Stromal cell of bone marrow (primary cell): ENCODE measurements at regions not wholly inside any gene's neighbourhood (a gene's known extent, or its start where the extent isn't known, plus 50 kb on each side); places are given as distances from the start of the nearest gene placed in this dataset.

Experiments used
- DNase-seq: peaks from one replicate; pipeline ENCODE4 v3.0.0-alpha.2; 2012; ENCODE audit warnings: low read depth

DNA sequence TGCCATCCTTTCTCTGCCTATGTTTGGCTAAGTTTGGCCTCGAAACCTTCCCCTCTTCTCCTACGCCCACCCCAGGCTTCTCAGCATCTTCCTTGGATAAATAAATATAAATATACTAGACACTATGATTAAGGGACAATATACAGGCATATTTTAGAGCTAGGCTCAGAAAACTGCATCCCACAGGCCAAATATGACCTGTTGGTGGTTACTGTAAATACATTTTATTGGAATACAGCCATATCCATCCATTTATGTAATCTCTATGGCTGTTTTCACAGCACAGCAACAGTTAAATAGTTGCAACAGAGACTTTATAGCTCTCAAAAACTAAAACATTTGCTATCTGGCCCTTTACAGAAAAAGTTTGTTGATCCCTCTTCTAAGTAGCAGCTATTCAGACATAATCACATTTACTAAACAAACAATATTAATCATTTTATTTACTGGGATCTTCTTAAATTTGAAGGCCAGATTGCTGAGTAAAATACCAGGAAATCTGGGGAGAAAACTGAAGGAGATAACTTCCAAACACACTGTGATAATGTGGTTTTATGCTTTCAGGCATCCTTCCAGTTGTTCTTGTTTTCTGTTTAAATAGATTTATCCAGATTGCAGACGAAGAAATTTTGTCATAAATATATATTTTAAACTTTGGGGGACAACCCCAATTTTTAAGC is 269.7 kb upstream of the THRB start:
- no peak for DNase-seq

DNA sequence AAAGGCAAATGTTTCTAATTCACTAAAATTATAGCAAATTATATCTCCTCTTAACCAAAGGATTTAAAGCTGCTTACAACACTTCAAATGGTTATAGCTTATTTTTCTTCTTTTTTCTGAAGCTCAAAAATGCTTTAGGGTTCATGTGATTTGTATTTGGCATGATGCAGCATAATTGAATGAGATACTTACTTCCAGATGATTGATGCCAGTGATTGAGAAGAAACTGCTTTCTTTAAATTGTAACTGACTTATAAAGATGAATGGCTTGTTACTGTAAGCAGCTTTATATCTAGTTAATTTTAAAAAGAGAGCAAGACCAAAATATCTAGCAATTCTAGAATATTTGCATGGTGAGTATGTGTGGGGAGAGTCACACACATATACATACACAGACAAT is 270.7 kb upstream of the THRB start:
- DNase-seq: no peak

DNA sequence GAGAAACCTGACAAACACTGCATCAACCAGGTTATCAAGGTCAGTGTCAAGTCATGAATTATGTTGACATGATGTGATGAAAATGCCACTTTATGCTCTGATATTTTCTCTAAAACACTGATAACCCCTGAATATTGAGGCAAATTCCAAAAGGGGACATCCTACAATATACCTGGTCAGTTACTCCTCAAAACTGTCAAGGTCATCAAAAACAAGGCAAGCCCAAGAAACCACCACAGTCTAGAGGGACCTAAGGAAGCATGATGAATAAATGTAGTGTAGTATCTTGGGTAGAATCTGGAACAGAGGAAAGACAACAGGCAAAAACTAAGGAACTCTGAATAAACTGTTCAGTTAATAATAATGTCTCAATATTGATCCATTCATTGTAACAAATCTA is 275.3 kb upstream of the THRB start:
- no peak for DNase-seq

DNA sequence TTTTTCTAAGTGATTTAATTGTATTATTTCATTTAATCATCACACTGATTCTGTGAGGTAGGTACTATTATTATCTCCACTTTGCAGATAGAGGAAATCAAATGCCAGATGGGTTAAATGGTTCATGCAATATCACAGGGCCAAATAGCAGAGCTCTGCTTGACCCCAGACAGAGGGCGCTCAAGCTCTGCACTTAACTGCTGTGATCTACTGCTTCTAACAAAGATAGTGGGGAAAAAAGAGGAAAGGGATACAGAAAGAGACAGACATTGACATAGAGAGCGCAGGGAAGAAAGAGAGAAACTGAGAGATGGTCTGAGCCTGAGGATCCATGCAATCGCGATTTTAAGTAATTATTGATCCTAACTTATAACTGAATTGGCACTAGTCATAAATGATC is 279.1 kb upstream of the THRB start:
- DNase-seq: peak; percentile 28

DNA sequence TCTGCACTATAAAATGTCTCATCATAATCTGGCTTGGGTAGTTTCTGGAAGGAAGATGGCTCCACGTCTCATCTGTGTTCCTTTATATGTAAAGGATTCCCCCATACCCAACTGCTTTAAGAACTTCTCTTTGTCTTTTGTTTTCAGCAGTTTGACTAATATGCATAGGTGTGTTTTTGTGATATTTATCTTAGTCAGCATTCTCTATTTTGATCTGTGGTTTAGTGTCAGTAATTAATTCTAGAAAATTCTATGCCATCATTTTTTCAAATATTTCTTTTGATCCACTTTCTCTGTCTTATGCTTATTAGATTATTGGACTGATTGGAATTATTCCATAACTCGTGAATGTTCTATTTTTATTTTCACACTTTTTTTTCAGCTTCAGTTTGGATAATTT is 286.3 kb upstream of the THRB start:
- DNase-seq: no peak

DNA sequence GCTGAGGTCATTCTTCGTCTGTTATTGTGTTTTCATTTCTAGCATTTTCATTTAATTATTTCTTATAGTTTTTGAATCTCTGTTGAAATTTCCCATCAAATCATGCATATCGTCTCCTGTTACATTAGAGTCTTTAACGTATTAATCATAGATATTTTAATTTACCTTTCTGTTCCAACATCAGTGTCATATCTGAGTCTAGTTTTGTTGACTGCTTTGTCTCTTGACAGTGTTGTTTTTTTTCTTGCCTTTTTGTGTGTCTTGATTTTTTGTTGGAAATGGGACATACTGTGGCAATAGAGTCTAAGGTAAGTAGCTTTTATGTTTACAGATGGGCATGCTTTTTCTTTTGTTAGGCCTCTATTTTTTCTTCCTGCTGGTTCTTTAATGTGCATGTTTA is 286.8 kb upstream of the THRB start:
- no peak for DNase-seq

DNA sequence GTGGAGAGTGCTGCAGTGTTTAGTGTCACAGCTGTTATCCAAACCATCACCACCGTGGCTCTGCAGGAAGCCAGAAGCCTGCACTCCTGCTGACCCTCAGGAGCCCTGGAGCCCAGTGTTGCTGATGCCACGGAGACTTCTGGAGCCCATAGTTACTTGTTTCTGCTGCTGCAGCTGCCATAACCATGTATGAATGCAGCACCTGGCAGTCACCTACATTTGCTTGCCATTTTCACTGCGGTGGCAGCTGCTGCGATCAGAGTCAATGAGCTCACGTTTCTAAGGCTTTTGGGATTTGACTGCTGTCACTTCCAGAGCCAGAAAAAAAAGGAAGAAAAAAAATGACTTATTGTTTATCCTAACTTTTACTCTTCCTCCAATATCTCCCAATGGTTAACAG is 299.2 kb upstream of the THRB start:
- DNase-seq: no peak

DNA sequence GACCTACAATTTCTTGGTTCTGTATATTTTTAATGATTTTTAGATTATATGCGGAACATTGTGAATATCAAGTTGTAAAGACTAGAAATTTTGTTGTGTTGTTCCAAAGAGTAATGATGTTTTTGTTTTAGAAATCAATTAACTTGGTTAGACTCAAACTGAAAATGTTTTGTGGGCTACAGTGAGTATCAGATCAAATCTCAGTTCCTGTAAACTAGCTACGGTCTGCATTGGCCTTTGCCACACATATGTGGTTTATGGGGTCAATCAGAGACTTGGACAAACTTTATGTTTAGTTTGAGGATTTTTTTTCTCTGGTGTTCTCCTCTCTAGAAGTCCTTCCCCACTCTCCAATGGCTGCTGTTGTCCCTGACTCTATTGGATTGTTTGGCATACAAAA is 308.0 kb upstream of the THRB start:
- DNase-seq: no peak

DNA sequence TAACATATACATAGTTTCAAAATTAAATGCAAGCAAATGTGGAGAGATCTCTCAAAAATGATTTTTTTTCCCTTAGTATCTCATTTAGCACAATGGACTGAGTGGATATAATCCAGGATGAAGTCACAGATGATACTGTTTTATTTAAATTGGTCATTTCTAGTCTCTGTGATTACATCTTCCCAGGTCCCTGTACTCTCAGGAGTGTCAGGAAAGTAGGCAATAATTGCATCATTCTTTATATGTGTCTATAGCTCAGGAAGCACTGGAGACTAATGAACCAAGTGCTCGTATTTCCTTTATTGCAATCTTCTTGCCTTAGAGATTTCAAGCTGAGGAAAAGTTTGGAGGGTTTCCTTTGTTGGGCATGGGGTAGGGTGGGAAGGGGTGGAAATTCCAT is 309.4 kb upstream of the THRB start:
- DNase-seq: no peak

DNA sequence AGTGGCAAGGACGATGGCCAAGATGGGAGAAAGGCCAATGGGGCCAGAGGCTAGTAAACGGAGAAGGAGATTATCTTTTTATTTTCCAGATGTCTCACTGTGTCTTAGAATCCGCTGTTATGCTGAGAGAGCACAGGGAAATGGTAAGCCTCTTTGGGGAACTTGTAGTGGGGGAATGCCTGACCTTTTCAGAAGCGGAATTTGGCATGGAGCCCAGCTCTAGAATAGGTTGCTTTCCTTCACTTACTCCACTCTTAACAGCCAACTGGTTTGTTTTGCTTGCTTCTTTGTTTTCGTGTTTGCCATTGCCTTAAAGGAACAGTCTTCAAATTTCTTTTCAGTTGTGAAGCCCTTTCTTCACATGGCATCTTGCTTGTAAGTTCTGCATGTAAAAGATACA is 316.2 kb upstream of the THRB start:
- no peak for DNase-seq

DNA sequence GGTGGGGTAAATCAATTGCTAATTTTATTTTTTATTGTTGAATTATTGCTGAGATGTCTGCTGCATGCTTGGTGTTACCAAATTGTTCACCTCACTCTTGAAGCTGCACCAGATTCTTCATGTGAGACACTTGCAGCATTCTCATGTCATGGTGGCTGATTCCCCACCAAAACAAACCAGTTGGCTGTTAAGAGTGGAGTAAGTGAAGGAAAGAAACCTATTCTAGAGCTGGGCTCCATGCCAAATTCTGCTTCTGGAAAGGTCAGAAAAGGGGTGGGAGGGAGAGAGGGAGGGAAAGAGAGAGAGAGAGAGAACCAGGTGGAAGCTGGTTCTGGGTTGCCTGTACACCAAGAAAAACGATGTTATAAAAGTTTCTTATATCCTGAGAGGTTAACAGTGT is 317.5 kb upstream of the THRB start:
- no peak for DNase-seq

DNA sequence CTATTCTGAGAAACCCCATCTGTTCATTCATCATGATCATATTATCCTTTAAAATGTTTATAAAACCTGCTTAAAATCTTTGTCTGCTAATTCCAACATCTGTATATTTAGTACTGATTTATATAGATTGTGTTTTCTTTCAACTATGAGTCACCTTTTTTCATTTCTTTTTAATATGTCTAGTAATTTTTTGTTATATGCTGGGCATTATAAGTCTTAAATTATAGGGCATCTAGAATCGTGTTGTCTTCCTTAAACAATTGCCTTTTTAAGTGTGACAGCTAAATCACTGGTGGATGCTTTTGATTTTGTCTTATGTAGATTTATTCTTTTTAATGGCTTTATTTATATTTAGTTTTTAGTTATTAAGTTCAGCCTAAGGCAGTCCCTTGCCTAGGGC is 323.4 kb upstream of the THRB start:
- no peak for DNase-seq

DNA sequence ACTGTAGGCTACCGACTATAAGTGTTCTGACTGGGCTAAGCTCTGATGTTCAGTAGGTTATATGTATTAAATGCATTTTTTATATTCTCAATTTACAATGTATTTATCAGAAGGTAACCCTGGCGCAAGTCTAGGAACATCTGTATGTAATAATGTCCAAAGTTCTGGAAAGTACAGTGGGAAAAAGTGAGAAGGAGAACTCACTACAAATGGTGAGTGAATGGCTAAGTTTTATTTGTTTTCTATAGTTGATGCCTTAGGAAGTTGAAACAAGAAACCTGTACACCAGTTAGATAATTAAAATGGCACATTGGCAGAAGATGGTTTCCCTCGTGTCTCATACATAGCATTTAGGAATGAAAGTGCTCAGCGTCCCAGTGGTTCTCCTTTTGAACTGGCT is 333.4 kb upstream of the THRB start:
- DNase-seq: no peak

DNA sequence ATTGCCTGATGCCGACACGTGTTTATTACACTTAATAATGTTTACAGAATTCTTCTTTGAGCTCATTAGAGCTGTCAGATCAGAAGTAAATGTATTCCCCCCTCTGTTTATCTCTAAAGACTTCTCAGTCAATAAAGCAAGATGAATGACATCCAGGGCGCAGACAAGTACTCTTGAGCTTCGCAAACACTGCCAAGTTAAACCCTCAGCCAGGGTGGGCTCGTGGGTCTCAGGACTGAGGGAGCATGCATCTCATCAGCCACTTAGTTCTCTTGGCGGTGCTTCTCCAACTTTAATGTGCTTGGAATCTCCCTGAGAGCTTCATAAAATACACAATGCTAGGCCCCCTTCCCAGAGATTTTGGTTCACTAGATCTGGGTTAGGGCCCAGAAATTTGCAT is 333.9 kb upstream of the THRB start:
- no peak for DNase-seq

DNA sequence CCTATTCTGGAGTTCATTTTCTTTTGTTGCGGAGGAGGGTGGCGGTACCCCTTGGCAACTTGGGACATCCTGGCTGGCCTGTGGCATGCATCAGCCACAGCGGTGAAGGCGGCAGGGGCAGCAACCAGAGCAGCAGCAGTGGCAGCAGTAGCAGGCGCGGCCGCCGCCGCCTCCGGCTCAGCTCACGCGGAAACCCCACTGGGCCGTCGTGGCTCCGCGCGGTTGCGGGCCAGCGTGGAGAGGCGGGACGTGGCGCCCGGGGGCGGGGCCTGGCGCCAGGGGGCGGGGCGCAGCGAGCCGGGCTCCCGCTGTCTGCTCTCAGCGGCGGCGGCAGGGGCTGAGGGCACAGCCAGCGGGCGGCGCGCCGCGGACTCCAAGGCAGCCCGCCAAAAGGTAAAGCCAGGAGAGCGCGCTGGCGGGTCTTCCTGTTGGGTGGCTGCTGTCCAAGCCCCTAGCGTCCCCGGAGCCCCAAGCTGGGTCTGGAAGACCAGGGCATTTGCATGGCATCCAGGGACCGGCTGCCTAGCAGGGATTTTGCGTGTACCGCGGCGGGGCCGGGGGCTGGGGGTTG is 334.4 kb upstream of the THRB start:
- no peak for DNase-seq

DNA sequence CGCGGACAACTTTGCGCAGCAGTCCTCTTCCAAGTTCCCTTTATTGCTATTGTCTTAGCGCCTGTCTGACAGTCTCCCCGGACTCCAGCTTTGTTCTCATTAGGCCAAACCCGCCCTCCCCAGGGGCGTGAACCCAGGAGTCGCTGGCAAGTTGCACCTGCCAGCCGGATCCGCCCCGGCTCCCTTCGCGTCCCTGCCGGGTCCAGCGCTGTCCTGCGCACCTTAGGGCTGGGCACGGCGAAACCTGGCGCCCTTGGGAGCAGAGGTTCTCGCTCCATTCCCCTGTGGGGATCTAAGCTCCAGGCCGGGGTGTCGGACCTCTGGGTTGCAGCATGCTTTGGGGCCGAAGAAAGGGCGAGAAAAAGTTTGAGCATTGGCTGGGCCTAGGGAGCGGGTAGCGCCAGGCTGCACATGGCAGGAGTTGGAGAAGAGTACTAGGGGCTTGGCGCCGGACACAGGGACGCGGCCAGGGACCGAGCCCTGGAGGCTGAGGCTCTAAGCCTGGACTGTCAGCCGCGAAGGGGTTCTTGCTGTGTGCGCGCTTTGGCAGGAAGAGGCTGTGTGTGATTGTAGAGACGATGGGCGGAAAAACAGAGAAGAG is 335.1 kb upstream of the THRB start:
- no peak for DNase-seq

DNA sequence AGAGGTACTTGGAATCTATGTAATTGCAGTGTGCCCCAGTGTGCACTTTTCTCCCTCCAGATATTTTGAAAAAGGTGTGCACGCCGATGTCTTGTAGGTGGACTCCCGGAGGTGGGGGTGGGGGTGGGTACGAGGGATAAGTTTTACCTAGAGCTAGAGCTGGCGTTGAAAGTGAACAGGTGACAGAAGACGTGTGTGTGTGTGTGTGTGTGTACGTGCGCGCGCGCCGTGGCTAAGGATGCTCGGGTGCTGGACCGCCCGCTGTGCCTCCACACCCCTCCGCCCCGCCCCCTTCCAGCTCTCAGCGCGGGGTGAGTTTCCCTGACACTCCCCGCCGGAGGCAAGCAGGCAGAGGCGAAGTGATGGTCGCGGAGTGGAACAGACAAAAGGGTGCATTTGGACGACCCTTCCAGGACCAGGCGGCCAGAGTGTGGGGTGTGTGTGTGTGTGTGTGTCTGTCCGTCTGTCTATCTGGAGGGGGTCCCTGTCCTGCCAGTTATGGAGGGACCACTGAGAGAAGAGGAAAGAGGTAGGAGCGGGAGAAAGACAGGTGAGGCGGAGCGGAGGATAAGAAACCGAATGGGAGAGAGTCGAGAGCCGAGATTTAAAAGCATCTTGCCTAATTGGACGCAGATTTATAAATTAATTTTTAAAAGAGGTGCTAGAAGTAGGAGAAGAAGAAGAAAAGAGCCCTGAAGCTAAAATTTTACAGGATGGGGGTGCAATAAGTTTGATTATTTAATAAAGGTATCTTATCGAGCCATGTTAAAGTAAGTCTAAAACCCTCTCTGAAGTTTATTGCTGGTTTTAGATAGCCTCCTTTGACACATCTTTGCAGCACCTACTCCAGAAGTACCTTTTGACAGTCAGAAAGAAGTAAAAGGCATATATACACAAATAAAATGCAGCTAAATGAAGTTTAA is 335.8 kb upstream of the THRB start:
- DNase-seq: no peak

DNA sequence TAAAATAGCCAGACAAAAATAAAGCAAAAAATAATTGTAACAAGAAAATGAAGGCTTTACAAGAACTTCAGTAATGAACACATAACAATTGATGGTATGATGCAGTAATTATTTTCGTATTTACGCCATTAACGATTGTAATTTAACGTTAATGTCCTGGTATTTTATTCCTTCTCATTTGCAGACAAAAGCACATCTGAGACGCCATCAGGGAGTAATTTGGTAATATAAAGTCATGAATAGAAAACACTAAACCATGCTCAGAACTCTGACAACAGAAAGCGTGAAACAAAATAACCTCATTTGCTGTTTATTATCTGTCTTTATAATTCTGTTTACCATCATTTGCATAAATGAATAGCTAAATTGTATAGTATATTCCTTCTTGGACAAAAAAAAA is 336.6 kb upstream of the THRB start:
- DNase-seq: no peak

DNA sequence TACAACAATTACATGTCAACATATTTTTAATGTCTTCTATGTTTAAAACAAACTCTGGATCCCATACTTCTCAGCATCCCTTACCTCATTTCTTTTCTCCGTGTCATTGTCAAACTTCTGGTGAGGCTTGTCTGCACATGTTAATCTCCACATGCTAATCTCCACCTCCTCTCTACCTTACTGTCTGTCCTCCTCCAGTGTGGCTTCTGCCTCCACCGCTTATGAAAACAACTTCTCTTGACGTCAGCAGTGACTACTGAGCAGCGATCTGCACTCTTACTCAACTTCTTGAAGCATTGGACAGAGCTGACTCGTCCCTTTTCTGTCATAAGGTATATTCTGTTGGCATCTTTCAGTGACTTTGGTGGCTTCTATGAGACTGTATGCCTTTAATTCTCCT is 338.2 kb upstream of the THRB start:
- no peak for DNase-seq

DNA sequence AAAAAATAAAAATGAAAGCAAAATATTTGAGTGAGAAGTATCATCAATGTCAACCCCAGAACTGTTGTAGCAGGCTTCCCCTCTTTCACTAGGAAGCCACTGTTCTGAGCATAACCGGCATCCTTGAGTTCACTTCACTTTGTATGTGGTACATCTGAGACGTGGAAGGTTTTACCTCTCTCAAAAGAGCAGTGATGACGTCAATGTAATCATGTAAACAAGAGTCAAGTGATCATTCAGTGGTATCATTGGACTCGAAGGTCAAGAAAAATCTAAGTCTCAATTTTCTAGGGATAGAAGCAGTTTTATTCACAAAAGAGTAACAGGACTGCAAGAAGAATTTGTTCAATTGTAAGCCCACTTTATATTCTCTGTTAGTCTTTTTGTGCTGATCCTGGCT is 339.8 kb upstream of the THRB start:
- DNase-seq: no peak

DNA sequence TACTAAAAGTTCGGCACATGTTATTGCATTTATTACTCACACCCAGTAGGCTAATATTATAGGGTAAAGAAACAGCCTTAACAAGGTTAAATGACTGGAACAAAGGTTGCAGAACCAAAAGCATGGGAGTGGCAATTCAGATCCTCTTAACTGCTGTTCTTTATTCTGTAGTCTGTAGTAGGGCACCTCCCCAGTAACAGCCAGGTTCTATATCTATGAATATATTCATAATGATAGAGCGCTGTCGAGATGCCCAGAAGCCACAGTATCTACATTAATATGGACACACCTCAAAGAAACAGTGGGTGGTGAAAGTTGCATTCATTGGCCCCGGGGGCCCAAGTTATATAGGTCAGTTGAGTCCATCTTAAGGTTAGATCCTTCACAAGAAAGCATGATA is 340.9 kb upstream of the THRB start:
- DNase-seq: no peak

DNA sequence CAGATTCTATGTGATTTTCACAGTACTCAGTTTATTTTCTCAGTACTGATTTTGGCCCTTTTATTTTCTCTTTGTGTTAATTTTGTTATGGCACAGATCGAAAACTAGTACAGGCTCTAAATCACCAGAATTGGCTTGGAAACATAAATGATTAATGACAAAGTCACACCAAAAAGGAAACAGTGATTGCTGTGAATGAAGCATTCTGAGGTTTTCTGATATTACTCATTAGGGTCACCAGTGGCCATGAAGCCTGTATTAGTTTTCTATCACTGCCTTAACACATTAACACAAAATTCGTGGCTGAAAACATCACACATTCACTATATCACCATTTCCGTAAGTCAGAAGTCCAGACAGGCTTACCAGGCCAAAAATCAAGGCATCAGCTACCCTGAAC is 343.0 kb upstream of the THRB start:
- no peak for DNase-seq

DNA sequence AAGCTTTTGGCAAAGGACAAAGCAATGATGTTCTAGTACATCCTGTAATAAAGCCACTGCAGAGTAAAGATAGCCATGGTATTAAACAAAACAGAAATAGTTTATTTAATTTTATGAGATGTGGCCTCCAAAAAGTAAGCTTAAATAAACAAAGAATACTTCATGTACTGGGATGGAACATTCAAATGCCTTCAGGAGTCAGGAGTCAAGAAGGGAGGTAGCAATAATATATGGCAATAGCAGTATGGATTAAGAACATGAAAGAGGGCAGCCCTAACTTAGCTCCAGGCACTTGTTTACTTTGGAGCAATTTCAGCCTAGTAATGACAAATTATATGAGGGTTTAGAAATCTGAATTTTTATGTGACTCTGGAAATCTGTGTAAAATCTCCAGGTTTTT is 343.9 kb upstream of the THRB start:
- DNase-seq: no peak
